ENCODE measurements at regions not wholly inside any gene's neighbourhood (a gene's known extent, or its start where the extent isn't known, plus 50 kb on each side); places are given as distances from the start of the nearest gene placed in this dataset.
"Not testable (repeated sequence)": the region's sequence is repeated elsewhere in the genome, so short reads cannot be mapped to it uniquely, and the experiment has no call there.

DNA sequence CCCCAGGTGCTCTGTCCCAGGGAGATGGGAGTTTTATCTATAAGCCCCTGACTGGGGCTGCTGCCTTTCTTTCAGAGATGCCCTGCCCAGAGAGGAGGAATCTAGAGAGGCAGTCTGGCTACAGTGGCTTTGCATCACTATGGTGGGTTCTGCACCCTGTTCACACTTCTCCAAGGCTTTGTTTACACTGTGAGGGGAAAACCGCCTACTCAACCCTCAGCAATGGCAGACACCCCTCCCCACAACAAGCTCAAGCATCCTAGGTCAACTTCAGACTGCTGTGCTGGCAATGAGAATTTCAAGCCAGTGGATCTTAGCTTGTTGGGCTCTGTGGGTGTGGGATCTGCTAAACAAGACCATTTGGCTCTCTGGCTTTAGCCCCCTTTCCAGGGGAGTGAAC, 204.4 kb upstream of the THRB start:
- DNase-seq (ENCODE audit: low spot score); H3K9me3 Mint-ChIP-seq; ATAC-seq; H3K27ac Mint-ChIP-seq; H3K4me3 Mint-ChIP-seq: not testable (repeated sequence)
- peaks cover 0 to 19% of the 10 kb centered on the region in 2 donors for H3K4me1 Mint-ChIP-seq (ENCODE audit: low read depth in 2 of 2)
- peaks cover 17% of the 10 kb centered on the region for H3K36me3 Mint-ChIP-seq
- peaks cover 40 to 48% of the 10 kb centered on the region in 2 donors for H3K27me3 Mint-ChIP-seq

GRCh38 chr3:24704496-24704895, 209.8 kb upstream of the THRB start:
- Mint-ChIP-seq H3K4me1 (ENCODE audit: low read depth in 2 of 2) (peaks cover 0 to 7% of the 10 kb centered on the region in 2 donors), H3K27me3 (peaks cover 20 to 32% of the 10 kb centered on the region in 2 donors), H3K4me3 (no peak overlapping the region), H3K36me3 (no peaks in the 10 kb centered on the region), H3K27ac (no peak overlapping the region), H3K9me3 (no peaks in the 10 kb centered on the region)
- ATAC-seq (no peak), DNase-seq (ENCODE audit: low spot score) (no peak)

DNA sequence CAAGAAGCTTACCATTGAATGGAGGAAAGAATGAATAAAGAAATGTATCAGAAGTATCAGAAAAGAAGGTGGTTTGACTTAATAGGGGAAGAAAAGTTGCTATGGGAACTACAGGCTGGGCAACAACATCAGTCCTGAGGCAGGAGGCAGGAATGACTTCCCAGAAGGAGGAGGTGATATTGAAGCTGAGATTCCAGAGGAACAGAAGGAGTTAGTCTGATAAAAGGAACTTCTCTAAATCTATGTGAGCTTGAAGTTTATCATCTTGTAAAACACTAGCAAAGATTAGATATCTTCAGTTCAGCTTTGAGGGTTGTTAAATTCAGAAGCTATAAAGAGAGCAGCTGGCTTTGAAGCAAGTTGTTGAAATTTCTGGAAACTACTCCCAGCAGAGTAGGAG, 213.3 kb upstream of the THRB start:
- Mint-ChIP-seq H3K4me3 (no peak overlapping the region), H3K36me3 (no peaks in the 10 kb centered on the region), H3K27ac (no peak overlapping the region), H3K27me3 (peaks cover 20 to 23% of the 10 kb centered on the region in 2 donors), H3K4me1 (ENCODE audit: low read depth in 2 of 2) (no peaks in the 10 kb centered on the region), H3K9me3 (no peaks in the 10 kb centered on the region)
- ATAC-seq, result no peak
- DNase-seq (ENCODE audit: low spot score), result no peak

DNA sequence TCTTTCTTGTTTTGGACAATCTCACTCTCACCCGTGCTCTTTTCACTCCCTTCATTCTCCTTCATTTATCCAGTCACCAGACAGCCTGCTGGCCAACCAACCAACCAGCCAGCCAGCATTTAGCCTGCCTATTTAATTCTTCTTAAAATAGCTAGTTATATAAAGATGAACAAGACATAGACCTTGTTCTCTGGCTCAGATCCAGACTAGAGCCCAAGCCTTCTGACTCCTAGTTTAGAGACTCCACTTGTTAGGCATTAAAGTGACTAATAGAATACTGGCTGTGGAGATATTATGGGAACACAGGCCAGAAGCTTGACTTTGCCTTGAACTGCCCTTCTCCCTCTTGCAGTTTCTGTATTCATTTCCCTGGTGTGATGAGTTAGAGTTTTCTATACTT, 215.3 kb upstream of the THRB start:
- Mint-ChIP-seq H3K4me3 (no peak overlapping the region), H3K9me3 (no peaks in the 10 kb centered on the region), H3K36me3 (no peaks in the 10 kb centered on the region), H3K27ac (no peak overlapping the region), H3K4me1 (ENCODE audit: low read depth in 2 of 2) (no peaks in the 10 kb centered on the region), H3K27me3 (peaks cover 12 to 15% of the 10 kb centered on the region in 2 donors)
- DNase-seq (ENCODE audit: low spot score), result no peak
- no peak for ATAC-seq

DNA sequence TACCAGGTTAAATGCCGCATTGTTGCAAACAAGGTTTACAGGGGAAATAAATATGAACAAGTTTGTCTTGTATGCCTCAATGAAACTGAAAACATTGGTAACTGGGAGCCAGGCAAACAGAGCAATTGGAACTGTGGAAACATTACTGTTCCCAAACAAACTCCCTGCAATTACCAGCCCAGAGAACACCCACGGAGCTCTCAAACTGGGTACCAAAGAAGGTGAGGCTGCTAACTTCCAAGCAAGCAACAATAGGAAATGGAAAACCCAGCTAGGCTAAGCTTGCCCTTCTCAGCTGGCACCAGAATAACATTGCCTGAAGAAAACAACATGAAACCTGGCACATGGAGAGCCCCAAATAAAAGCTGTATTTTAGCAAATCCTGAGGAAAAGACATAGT, 218.9 kb upstream of the THRB start:
- Mint-ChIP-seq H3K27ac (no peak overlapping the region), H3K4me3 (no peak overlapping the region), H3K27me3 (peaks cover 0 to 5% of the 10 kb centered on the region in 2 donors), H3K9me3 (no peaks in the 10 kb centered on the region), H3K36me3 (no peaks in the 10 kb centered on the region), H3K4me1 (ENCODE audit: low read depth in 2 of 2) (no peaks in the 10 kb centered on the region)
- DNase-seq (ENCODE audit: low spot score) (no peak), ATAC-seq (no peak)

GRCh38 chr3:24714436-24714835, 219.8 kb upstream of the THRB start:
- ATAC-seq (no peak), DNase-seq (ENCODE audit: low spot score) (no peak)
- Mint-ChIP-seq H3K4me3 (no peak overlapping the region), H3K36me3 (no peaks in the 10 kb centered on the region), H3K4me1 (ENCODE audit: low read depth in 2 of 2) (no peaks in the 10 kb centered on the region), H3K9me3 (no peaks in the 10 kb centered on the region), H3K27ac (no peak overlapping the region), H3K27me3 (peaks cover 0 to 3% of the 10 kb centered on the region in 2 donors)

- H3K36me3 Mint-ChIP-seq, result no peaks in the 10 kb centered on the region
- H3K27ac Mint-ChIP-seq, result no peak overlapping the region
- H3K4me1 Mint-ChIP-seq (ENCODE audit: low read depth in 2 of 2), result no peaks in the 10 kb centered on the region
- H3K9me3 Mint-ChIP-seq, result no peaks in the 10 kb centered on the region
- peaks cover 0 to 3% of the 10 kb centered on the region in 2 donors for H3K27me3 Mint-ChIP-seq
- DNase-seq (ENCODE audit: low spot score) (no peak), ATAC-seq (no peak)
- H3K4me3 Mint-ChIP-seq, result no peak overlapping the region
These were observed 220.6 kb upstream of the THRB start for GRCh38 chr3:24715171-24715792.

DNA sequence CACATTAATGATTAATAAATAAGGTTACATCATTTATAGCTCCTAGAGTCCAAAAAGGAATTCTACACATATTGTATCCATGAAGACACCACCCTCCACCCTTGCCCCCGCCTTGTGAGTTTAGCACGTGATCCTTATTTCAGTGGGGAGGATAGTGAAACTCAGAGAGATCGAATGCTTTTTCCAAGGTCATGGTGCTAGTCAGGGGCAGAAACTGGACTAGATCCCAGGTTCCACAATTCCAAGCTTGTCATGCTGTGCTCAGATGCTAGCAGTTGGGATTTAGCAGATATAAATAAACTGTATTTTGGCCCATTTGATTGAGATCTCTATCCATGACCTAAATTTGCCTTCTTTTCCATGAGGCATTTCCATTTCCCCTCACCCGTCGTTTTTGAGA, 227.4 kb upstream of the THRB start:
- no peak for DNase-seq (ENCODE audit: low spot score)
- no peak for ATAC-seq
- Mint-ChIP-seq H3K27ac (no peak overlapping the region), H3K4me1 (ENCODE audit: low read depth in 2 of 2) (no peaks in the 10 kb centered on the region), H3K36me3 (no peaks in the 10 kb centered on the region), H3K9me3 (no peaks in the 10 kb centered on the region), H3K4me3 (no peak overlapping the region), H3K27me3 (peaks cover 5 to 7% of the 10 kb centered on the region in 2 donors)

GRCh38 chr3:24725514-24726255, 231.0 kb upstream of the THRB start:
- DNase-seq (ENCODE audit: low spot score) (no peak), ATAC-seq (no peak)
- H3K4me1 Mint-ChIP-seq (ENCODE audit: low read depth in 2 of 2), result no peaks in the 10 kb centered on the region
- H3K27ac Mint-ChIP-seq, result no peak overlapping the region
- no peak overlapping the region for H3K4me3 Mint-ChIP-seq
- H3K9me3 Mint-ChIP-seq, result no peaks in the 10 kb centered on the region
- H3K27me3 Mint-ChIP-seq, result peaks cover 5 to 7% of the 10 kb centered on the region in 2 donors
- no peaks in the 10 kb centered on the region for H3K36me3 Mint-ChIP-seq

DNA sequence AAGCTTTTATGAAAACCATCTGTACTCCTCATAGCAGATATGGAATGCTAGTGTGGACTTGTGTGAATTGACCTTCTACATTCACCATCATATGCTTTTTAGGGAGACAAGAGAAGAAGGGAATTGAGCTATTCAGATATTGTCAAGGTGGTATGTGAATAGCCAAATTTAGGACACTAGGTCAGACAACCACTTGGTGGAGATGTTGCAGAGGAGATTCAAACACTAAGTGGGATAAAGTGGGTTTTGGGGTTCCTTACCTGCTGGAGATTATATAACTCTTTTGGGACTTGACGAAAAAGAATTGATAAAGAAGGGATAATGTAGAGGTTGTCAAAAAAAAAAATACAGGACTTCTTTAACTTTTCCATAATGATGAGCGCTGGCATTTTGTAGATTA, 231.8 kb upstream of the THRB start:
- no peaks in the 10 kb centered on the region for H3K9me3 Mint-ChIP-seq

GRCh38 chr3:24730173-24730572, 235.5 kb upstream of the THRB start:
- Mint-ChIP-seq H3K36me3 (no peaks in the 10 kb centered on the region), H3K4me3 (no peak overlapping the region), H3K27ac (no peak overlapping the region), H3K9me3 (no peaks in the 10 kb centered on the region), H3K27me3 (peaks cover 0 to 2% of the 10 kb centered on the region in 2 donors), H3K4me1 (ENCODE audit: low read depth in 2 of 2) (no peaks in the 10 kb centered on the region)
- DNase-seq (ENCODE audit: low spot score) (no peak), ATAC-seq (no peak)

More for the DNA sequence above, 231.8 kb upstream of the THRB start:
- no peak for ATAC-seq
- no peak overlapping the region for H3K4me3 Mint-ChIP-seq
- no peaks in the 10 kb centered on the region for H3K36me3 Mint-ChIP-seq
- no peak for DNase-seq (ENCODE audit: low spot score)
- H3K4me1 Mint-ChIP-seq (ENCODE audit: low read depth in 2 of 2), result no peaks in the 10 kb centered on the region
- peaks cover 5 to 7% of the 10 kb centered on the region in 2 donors for H3K27me3 Mint-ChIP-seq
- no peak overlapping the region for H3K27ac Mint-ChIP-seq

DNA sequence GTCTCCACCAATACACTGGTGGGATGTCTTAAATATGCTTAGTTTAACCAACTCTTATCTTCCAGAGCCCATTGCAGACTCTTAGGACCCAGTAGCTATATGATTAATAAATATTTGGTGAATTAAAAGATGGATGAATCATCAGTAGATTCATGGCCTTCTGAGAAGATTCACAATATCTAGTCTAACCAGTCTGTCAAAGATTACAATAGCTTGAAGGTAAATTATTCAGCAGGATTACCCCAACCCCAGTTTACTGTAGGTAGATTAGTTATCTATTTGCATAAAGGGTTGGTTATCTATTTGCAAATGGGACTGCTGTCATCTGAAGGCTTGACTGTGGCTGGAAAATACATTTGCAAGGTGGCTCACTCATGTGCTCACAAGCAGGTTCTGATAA, 239.4 kb upstream of the THRB start:
- H3K4me1 Mint-ChIP-seq (ENCODE audit: low read depth in 2 of 2), result no peaks in the 10 kb centered on the region
- H3K9me3 Mint-ChIP-seq, result no peaks in the 10 kb centered on the region
- no peak for DNase-seq (ENCODE audit: low spot score)
- H3K36me3 Mint-ChIP-seq, result no peaks in the 10 kb centered on the region
- peaks cover 0 to 4% of the 10 kb centered on the region in 2 donors for H3K27me3 Mint-ChIP-seq
- no peak for ATAC-seq
- no peak overlapping the region for H3K4me3 Mint-ChIP-seq
- H3K27ac Mint-ChIP-seq, result no peak overlapping the region

GRCh38 chr3:24736701-24737100, 242.1 kb upstream of the THRB start:
- peaks cover 0 to 6% of the 10 kb centered on the region in 2 donors for H3K27me3 Mint-ChIP-seq
- no peak overlapping the region for H3K4me3 Mint-ChIP-seq
- no peak for DNase-seq (ENCODE audit: low spot score)
- no peaks in the 10 kb centered on the region for H3K4me1 Mint-ChIP-seq (ENCODE audit: low read depth in 2 of 2)
- ATAC-seq, result no peak
- no peak overlapping the region for H3K27ac Mint-ChIP-seq
- no peaks in the 10 kb centered on the region for H3K36me3 Mint-ChIP-seq
- no peaks in the 10 kb centered on the region for H3K9me3 Mint-ChIP-seq

- no peak overlapping the region for H3K27ac Mint-ChIP-seq
- no peak overlapping the region for H3K4me3 Mint-ChIP-seq
- H3K4me1 Mint-ChIP-seq (ENCODE audit: low read depth in 2 of 2), result no peaks in the 10 kb centered on the region
- no peaks in the 10 kb centered on the region for H3K9me3 Mint-ChIP-seq
- DNase-seq (ENCODE audit: low spot score), result no peak
- H3K36me3 Mint-ChIP-seq, result no peaks in the 10 kb centered on the region
- peaks cover 0 to 15% of the 10 kb centered on the region in 2 donors for H3K27me3 Mint-ChIP-seq
- ATAC-seq, result no peak
These were observed 245.7 kb upstream of the THRB start for GRCh38 chr3:24740326-24740725.

Measured in natural killer cell treated with Interleukin-12 subunit alpha and Interleukin-12 subunit beta and Interleukin-15 and Interleukin-18, amount 100 ng/mL, for 72 hours (primary cell).